ENCODE measurements at regions not wholly inside any gene's neighbourhood (a gene's known extent, or its start where the extent isn't known, plus 50 kb on each side); places are given as distances from the start of the nearest gene placed in this dataset.

DNA sequence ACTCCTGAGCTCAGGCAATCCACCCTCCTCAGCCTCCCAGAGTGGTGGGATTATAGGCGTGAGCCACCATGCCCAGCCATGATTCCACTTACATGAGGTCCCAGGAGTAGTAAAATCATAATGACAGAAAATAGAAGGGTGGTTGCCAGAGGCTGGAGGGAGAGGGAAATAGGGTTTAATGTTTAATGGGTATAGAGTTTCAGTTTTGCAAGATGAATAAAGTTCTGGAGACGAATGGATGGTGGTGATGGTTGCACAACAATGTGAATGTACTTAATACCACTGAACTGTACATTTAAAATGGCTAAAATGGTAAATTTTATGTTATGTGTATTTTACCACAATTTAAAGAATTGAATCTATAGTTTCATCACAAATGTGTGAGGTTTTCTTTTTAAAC lies 146.5 kb upstream of the ABCA1 start:
- TF ChIP-seq EZH2 (IDR thresholded peaks at IDR 0.05; ENCODE audit: borderline replicate concordance, low read length): no peak
- TF ChIP-seq, protein P1, sequence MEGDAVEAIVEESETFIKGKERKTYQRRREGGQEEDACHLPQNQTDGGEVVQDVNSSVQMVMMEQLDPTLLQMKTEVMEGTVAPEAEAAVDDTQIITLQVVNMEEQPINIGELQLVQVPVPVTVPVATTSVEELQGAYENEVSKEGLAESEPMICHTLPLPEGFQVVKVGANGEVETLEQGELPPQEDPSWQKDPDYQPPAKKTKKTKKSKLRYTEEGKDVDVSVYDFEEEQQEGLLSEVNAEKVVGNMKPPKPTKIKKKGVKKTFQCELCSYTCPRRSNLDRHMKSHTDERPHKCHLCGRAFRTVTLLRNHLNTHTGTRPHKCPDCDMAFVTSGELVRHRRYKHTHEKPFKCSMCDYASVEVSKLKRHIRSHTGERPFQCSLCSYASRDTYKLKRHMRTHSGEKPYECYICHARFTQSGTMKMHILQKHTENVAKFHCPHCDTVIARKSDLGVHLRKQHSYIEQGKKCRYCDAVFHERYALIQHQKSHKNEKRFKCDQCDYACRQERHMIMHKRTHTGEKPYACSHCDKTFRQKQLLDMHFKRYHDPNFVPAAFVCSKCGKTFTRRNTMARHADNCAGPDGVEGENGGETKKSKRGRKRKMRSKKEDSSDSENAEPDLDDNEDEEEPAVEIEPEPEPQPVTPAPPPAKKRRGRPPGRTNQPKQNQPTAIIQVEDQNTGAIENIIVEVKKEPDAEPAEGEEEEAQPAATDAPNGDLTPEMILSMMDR (IDR thresholded peaks at IDR 0.05; ENCODE audit: low read length): no peak
- H3K9me2 ChIP-seq (ENCODE audit: low read depth, low read length): no peaks in the 10 kb centered on the region
- H2AFZ ChIP-seq (ENCODE audit: low read length): no peak overlapping the region
- H3K9ac ChIP-seq (ENCODE audit: low read length): no peak overlapping the region
- no peak overlapping the region for H3K4me2 ChIP-seq (ENCODE audit: low read length)
- H3K79me2 ChIP-seq (ENCODE audit: insufficient read depth, low read length): no peaks in the 10 kb centered on the region
- no peaks in the 10 kb centered on the region for H3K36me3 ChIP-seq (ENCODE audit: insufficient read depth, low read length)
- H3F3A ChIP-seq (ENCODE audit: insufficient read depth, low read length): no peaks in the 10 kb centered on the region
- H3K4me1 ChIP-seq (ENCODE audit: insufficient read depth, low read length, severe bottlenecking): no peaks in the 10 kb centered on the region
- no peaks in the 10 kb centered on the region for H4K20me1 ChIP-seq (ENCODE audit: insufficient read depth, low read length)
- no peak overlapping the region for H3K4me3 ChIP-seq (ENCODE audit: low read depth, low read length, poor library complexity, severe bottlenecking)
- H3K27ac ChIP-seq (ENCODE audit: low read depth, low read length, poor library complexity, severe bottlenecking): no peak overlapping the region
- H3K27me3 ChIP-seq (ENCODE audit: insufficient read depth, low read length): no peaks in the 10 kb centered on the region
- no peaks in the 10 kb centered on the region for H3K9me3 ChIP-seq (ENCODE audit: low read length)

DNA sequence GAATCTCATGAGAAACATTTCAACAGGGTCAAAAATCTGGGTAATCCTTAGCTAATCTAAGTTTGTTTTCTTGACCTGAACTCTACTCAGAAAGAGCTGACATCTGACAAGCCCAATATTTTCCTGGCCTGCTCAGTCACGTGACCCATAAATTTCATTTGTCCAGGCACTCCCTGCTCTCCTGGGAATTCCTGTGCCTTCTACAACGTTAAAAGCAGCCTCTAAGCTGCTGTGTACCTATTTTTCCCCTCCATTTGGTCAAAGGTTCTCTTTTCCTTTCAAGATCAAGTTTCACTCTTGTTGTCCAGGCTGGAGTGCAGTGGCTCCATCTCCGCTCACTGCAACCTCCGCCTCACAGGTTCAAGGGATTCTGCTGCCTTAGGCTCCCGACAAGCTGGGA lies 148.8 kb upstream of the ABCA1 start:
- Histone ChIP-seq H3K4me3 (ENCODE audit: low read depth, low read length, poor library complexity, severe bottlenecking) (no peak overlapping the region), H3K79me2 (ENCODE audit: insufficient read depth, low read length) (no peaks in the 10 kb centered on the region), H3F3A (ENCODE audit: insufficient read depth, low read length) (no peaks in the 10 kb centered on the region), H3K9ac (ENCODE audit: low read length) (no peak overlapping the region), H3K27ac (ENCODE audit: low read depth, low read length, poor library complexity, severe bottlenecking) (no peak overlapping the region), H4K20me1 (ENCODE audit: insufficient read depth, low read length) (no peaks in the 10 kb centered on the region), H3K36me3 (ENCODE audit: insufficient read depth, low read length) (no peaks in the 10 kb centered on the region), H3K27me3 (ENCODE audit: insufficient read depth, low read length) (no peaks in the 10 kb centered on the region), H3K9me2 (ENCODE audit: low read depth, low read length) (no peaks in the 10 kb centered on the region), H3K4me1 (ENCODE audit: insufficient read depth, low read length, severe bottlenecking) (no peaks in the 10 kb centered on the region), H3K9me3 (ENCODE audit: low read length) (no peaks in the 10 kb centered on the region), H3K4me2 (ENCODE audit: low read length) (no peak overlapping the region), H2AFZ (ENCODE audit: low read length) (no peak overlapping the region)
- TF ChIP-seq, protein P1 (IDR thresholded peaks at IDR 0.05; ENCODE audit: low read length): no peak
- no peak for TF ChIP-seq EZH2 (IDR thresholded peaks at IDR 0.05; ENCODE audit: borderline replicate concordance, low read length)

DNA sequence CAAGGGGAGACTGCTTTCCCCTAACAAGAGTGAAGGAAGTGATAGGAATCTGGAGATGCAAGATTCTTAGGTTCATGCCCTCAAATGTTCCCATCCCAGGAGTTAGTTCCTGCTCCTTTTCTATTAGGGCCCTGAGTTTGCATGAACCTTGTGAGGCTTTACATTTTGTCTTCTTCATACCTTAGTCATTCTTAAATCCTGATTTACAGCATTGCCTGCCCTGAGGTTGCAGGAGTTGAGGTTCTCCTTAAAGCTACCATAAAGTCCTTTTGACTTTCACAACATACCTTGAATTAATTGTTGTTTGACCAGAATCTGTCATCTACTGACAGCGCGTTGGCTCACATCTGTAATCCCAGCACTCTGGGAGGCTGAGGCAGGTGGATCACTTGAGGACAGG lies 151.5 kb upstream of the ABCA1 start:
- H3K9ac ChIP-seq (ENCODE audit: low read length): no peak overlapping the region
- no peaks in the 10 kb centered on the region for H3F3A ChIP-seq (ENCODE audit: insufficient read depth, low read length)
- no peak overlapping the region for H3K4me3 ChIP-seq (ENCODE audit: low read depth, low read length, poor library complexity, severe bottlenecking)
- TF ChIP-seq, protein P1 (IDR thresholded peaks at IDR 0.05; ENCODE audit: low read length): no peak
- no peak for TF ChIP-seq EZH2 (IDR thresholded peaks at IDR 0.05; ENCODE audit: borderline replicate concordance, low read length)
- no peak overlapping the region for H3K27ac ChIP-seq (ENCODE audit: low read depth, low read length, poor library complexity, severe bottlenecking)
- no peak overlapping the region for H3K4me2 ChIP-seq (ENCODE audit: low read length)
- H3K79me2 ChIP-seq (ENCODE audit: insufficient read depth, low read length): no peaks in the 10 kb centered on the region
- H3K36me3 ChIP-seq (ENCODE audit: insufficient read depth, low read length): no peaks in the 10 kb centered on the region
- H3K27me3 ChIP-seq (ENCODE audit: insufficient read depth, low read length): no peaks in the 10 kb centered on the region
- no peak overlapping the region for H2AFZ ChIP-seq (ENCODE audit: low read length)
- H3K4me1 ChIP-seq (ENCODE audit: insufficient read depth, low read length, severe bottlenecking): no peaks in the 10 kb centered on the region
- H3K9me2 ChIP-seq (ENCODE audit: low read depth, low read length): no peaks in the 10 kb centered on the region
- no peaks in the 10 kb centered on the region for H4K20me1 ChIP-seq (ENCODE audit: insufficient read depth, low read length)
- H3K9me3 ChIP-seq (ENCODE audit: low read length): no peaks in the 10 kb centered on the region
